Immature natural killer cell (primary cell): ENCODE measurements at regions not wholly inside any gene's neighbourhood (a gene's known extent, or its start where the extent isn't known, plus 50 kb on each side); places are given as distances from the start of the nearest gene placed in this dataset.

Source experiments
- DNase-seq, 3 donors: peaks; one replicate each; pipeline ENCODE4 v3.0.0; 2022; ENCODE audit warnings: mixed read lengths in 1 of 3
- H3K27ac Mint-ChIP-seq, 6 donors: one replicate each; pipeline ENCODE4 v1.8.0; 2020; ENCODE audit warnings: mixed read lengths in 6 of 6, mild to moderate bottlenecking in 5 of 6, inconsistent platforms in 4 of 6, moderate library complexity in 3 of 6
- H3K27me3 Mint-ChIP-seq, 3 donors: one replicate each; pipeline ENCODE4 v1.8.0; 2020 to 2021; ENCODE audit warnings: low read depth in 3 of 3, mild to moderate bottlenecking in 3 of 3, mixed read lengths in 3 of 3, moderate library complexity in 3 of 3, inconsistent platforms in 1 of 3
- H3K36me3 Mint-ChIP-seq, 3 donors: one replicate each; pipeline ENCODE4 v1.8.0; 2020; ENCODE audit warnings: mixed read lengths in 3 of 3, inconsistent platforms in 2 of 3, mild to moderate bottlenecking in 2 of 3
- H3K4me1 Mint-ChIP-seq, 2 donors: one replicate each; pipeline ENCODE4 v1.8.0; 2020; ENCODE audit warnings: inconsistent platforms in 2 of 2, mild to moderate bottlenecking in 2 of 2, mixed read lengths in 2 of 2, moderate library complexity in 1 of 2
- H3K4me3 Mint-ChIP-seq, 5 donors: one replicate each; pipeline ENCODE4 v1.8.0; 2020; ENCODE audit warnings: mild to moderate bottlenecking in 5 of 5, mixed read lengths in 5 of 5, inconsistent platforms in 3 of 5, moderate library complexity in 3 of 5
- H3K9me3 Mint-ChIP-seq, 6 donors: one replicate each; pipeline ENCODE4 v1.8.0; 2020; ENCODE audit warnings: mild to moderate bottlenecking in 6 of 6, mixed read lengths in 6 of 6, inconsistent platforms in 4 of 6, moderate library complexity in 3 of 6

DNA sequence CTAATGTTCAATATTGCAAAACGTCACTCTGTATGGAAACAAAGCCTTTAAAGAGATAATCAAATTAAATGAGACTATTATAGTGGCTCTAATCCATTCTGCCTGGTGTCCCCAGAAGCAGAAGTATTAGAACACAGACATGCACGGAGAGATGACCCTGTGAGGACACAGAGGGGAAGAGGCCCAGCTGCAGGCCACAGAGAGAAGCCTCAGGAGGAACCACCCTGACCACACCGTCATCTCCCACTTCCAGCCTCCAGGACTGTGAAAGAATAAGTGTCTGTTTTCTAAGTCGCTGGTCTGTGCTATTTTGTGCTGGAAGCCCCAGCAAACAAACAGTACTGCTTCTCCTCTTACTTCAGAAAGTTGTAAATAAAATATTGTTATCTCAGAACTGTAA is 283.5 kb upstream of the ADARB2 start:
- H3K27me3 Mint-ChIP-seq: peaks cover 0 to 2% (median 0%) of the 10 kb centered on the region in 3 donors
- DNase-seq: no peak
- H3K4me3 Mint-ChIP-seq: no peak overlapping the region
- peaks cover 0 to 2% (median 0%) of the 10 kb centered on the region in 6 donors for H3K9me3 Mint-ChIP-seq
- no peak overlapping the region for H3K27ac Mint-ChIP-seq
- H3K36me3 Mint-ChIP-seq: no peaks in the 10 kb centered on the region
- peaks cover 0 to 5% of the 10 kb centered on the region in 2 donors for H3K4me1 Mint-ChIP-seq

DNA sequence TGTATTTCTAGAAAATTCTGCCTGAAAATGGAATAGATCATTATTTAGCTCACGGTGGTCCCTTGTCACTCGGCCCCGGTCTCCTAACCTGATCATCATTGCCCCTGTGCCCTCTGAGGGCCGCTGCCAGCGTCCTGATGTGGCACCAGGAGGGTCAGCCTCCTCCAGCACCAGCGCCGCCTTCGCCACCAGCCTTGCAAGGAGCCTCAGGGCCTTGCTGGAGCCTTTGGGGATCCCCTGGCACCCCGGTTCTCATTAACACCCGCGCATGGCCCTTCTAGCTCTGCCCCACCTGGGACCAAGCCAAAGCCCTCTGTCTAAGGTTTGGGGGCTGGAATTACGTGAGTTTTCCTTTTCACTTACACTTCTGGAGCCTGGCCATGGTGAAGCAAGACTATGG is 282.5 kb upstream of the ADARB2 start:
- Mint-ChIP-seq H3K4me3 (no peak overlapping the region), H3K9me3 (peaks cover 0 to 2% (median 0%) of the 10 kb centered on the region in 6 donors), H3K27ac (no peak overlapping the region), H3K36me3 (no peaks in the 10 kb centered on the region), H3K27me3 (peaks cover 0 to 2% (median 0%) of the 10 kb centered on the region in 3 donors), H3K4me1 (peaks cover 0 to 5% of the 10 kb centered on the region in 2 donors)
- no peak for DNase-seq

DNA sequence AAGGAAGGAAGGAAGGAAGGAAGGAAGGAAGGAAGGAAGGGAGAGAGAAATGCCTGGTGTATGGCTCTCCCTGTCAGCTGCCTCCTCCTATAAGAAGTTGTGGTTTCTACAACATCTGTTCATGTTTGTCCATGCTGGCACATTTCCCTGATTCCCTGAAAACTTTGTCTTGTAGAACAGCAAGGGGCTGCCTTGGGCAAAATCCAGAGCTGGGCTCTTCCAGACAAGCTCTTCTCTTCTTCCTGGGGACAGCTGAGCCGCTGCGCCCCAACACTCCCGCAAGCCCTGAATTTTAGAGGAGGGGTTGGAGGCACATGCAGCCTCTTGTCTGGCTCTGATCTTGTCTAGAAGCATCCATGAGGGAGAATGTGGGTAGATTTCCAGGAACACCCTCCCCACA is 282.0 kb upstream of the ADARB2 start:
- DNase-seq: no peak
- Mint-ChIP-seq H3K27me3 (peaks cover 0 to 2% (median 0%) of the 10 kb centered on the region in 3 donors), H3K4me1 (peaks cover 0 to 5% of the 10 kb centered on the region in 2 donors), H3K36me3 (no peaks in the 10 kb centered on the region), H3K4me3 (no peak overlapping the region), H3K9me3 (peaks cover 0 to 2% (median 0%) of the 10 kb centered on the region in 6 donors), H3K27ac (no peak overlapping the region)

DNA sequence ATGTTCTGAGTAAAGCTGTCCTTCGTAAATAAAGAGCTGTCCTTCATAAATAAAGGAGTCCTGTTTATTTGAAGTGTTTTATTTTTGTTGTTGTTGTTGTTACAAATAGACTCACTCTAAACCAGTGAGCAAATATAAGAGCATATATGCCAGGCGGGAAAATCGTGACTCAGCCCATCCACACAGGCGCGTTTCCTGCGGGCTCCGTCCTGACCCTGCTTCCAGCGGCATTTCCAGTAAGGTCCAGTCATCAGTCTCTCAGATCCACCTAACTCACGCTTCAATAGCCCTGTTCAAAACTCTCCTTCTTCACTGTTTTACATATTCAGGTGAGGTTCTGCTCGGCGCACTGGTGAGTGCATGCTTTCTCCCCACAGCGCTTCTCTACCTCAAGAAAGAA is 277.2 kb upstream of the ADARB2 start:
- DNase-seq: no peak
- no peaks in the 10 kb centered on the region for H3K36me3 Mint-ChIP-seq
- H3K4me1 Mint-ChIP-seq: no peaks in the 10 kb centered on the region
- H3K27me3 Mint-ChIP-seq: peaks cover 0 to 2% (median 2%) of the 10 kb centered on the region in 3 donors
- H3K9me3 Mint-ChIP-seq: peaks cover 0 to 3% (median 0%) of the 10 kb centered on the region in 6 donors
- no peak overlapping the region for H3K4me3 Mint-ChIP-seq
- no peak overlapping the region for H3K27ac Mint-ChIP-seq

DNA sequence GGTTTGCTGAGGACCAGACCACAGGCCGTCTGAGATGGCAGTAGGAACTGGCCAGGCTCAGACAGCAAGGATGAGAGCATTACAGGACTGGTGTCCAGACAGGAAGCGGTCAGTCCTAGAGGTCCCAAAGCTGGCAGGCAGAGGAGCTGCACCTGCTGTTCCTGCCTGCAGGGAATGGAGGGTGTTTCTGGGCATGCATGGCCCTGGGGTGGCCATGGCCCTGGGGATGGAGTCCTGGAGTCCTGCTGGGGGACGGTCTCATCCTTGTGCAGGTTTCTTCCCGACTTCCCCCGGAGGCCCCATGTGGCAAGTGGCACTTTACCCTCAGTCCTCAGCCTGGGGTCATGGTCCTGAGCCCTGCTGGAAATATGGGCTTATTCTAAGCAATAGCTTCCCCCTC is 274.9 kb upstream of the ADARB2 start:
- Mint-ChIP-seq H3K9me3 (peaks cover 0 to 4% (median 0%) of the 10 kb centered on the region in 6 donors), H3K36me3 (no peaks in the 10 kb centered on the region), H3K4me3 (no peak overlapping the region), H3K4me1 (no peaks in the 10 kb centered on the region), H3K27me3 (peaks cover 0 to 9% (median 2%) of the 10 kb centered on the region in 3 donors), H3K27ac (no peak overlapping the region)
- DNase-seq: no peak

DNA sequence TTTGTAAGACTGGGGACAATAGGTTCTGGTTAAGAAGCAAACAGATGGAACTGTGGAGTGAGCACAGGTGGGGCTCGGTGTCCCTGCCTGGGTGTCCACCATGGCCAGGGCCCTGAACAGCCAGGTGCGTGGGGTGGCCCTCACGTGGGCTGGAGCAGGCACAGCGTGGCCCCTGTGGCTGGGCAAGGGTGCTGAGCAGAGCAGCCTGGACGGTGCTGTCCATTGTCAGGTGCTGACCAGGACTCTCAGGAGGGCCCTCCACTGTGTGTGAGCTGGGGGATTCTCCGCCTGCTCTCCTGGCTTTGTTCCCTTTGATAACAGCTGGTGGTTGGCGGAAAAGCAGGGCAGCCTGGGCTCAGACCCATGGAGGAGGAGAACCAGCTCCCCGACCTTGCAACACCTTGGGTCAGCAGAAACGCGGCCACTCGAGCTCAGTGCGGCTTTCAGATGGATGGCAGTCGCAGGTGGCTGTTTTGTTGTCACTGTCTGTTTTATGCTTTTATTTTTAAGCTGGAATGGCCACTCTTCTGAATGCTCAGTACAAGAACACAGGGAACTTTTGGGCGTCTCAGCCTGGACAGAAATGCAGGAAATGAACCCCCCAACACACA is 273.9 kb upstream of the ADARB2 start:
- Mint-ChIP-seq H3K27me3 (peaks cover 0 to 9% (median 2%) of the 10 kb centered on the region in 3 donors), H3K4me1 (no peaks in the 10 kb centered on the region), H3K9me3 (peaks cover 0 to 4% (median 0%) of the 10 kb centered on the region in 6 donors), H3K27ac (no peak overlapping the region), H3K36me3 (no peaks in the 10 kb centered on the region), H3K4me3 (no peak overlapping the region)
- DNase-seq: no peak

DNA sequence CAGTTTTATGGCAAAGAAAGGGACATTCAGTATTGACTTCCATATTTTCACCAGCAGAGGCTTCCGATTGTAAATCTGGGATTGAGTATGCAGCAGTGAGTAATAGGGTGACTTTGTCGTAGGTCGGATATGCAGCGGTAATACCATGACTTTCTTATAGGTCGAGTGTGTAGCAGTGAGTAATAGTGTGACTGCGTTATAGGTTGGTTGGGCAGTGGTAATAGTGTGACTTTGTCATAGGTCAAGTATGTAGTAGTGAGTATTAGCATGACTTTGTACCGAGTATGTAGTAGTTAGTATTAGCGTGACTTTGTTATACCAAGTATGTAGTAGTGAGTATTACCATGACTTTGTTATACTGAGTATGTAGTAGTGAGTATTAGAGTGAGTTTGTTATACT is 268.2 kb upstream of the ADARB2 start:
- peaks cover 0 to 16% (median 1%) of the 10 kb centered on the region in 3 donors for H3K27me3 Mint-ChIP-seq
- H3K9me3 Mint-ChIP-seq: peaks cover 0 to 10% (median 0%) of the 10 kb centered on the region in 6 donors
- H3K36me3 Mint-ChIP-seq: no peaks in the 10 kb centered on the region
- no peak overlapping the region for H3K4me3 Mint-ChIP-seq
- no peak for DNase-seq
- no peaks in the 10 kb centered on the region for H3K4me1 Mint-ChIP-seq
- H3K27ac Mint-ChIP-seq: no peak overlapping the region

DNA sequence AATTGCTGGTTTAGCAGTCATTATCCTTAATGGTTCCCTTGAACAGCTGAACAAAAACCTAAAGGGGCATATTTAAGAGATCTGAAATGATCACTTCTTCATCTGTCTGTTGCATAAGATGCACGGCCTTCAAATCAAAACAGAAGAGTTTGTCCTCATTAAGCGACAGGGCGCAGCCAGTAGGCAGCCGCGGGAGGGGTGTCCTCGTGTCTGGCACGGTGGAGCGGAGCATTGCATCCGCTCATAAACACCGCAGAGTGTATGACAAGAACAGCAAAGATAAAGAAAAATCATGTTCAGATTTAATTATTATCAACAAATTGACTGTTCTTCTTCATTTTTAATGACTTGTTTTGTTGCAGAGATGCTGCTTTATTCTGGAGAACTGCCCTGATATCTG is 255.6 kb upstream of the ADARB2 start:
- no peaks in the 10 kb centered on the region for H3K36me3 Mint-ChIP-seq
- no peak overlapping the region for H3K4me3 Mint-ChIP-seq
- H3K9me3 Mint-ChIP-seq: peaks cover 0 to 1% (median 0%) of the 10 kb centered on the region in 6 donors
- no peaks in the 10 kb centered on the region for H3K4me1 Mint-ChIP-seq
- peaks cover 0 to 5% (median 4%) of the 10 kb centered on the region in 3 donors for H3K27me3 Mint-ChIP-seq
- H3K27ac Mint-ChIP-seq: no peak overlapping the region
- no peak for DNase-seq

DNA sequence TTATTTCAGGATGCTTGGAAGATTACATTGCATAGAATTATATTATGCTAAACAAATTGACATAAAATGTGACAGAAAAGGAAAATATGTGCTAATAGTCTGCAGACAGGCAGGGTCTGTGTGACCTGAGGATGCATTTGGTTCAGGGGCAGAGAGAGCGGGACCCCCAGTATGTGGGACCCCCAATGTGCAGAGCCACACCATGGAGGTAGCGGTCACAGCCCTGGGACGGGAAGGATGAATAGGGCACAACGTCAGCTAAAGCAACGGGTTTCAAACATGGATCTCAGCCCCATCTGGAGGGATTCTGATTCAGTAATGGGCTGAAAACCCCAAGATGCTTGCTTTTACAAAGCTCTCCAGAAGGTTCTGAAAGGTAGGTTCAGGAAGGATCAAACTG is 251.8 kb upstream of the ADARB2 start:
- Mint-ChIP-seq H3K4me1 (no peaks in the 10 kb centered on the region), H3K9me3 (peaks cover 0 to 2% (median 0%) of the 10 kb centered on the region in 6 donors), H3K4me3 (no peak overlapping the region), H3K27ac (no peak overlapping the region), H3K36me3 (no peaks in the 10 kb centered on the region), H3K27me3 (peaks cover 0 to 5% (median 4%) of the 10 kb centered on the region in 3 donors)
- no peak for DNase-seq

DNA sequence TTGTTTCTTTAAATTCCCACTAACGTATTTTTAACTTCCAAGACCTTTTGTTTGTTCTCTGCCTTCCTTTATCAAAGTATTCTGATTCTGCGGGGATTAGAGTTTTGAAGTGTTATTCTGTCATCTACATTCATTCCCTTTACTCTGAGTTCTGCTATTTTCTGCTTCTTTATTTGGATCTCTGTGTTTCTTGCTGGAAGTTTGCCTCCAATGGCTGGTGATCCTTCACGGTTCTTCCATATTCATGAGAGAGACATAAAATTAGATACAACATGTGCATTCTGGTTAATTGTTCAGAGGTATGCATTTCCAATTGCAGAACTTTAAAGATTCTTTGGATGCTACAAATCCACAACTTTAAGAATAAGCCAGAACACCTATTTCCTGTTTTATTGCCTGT is 244.7 kb upstream of the ADARB2 start:
- H3K9me3 Mint-ChIP-seq: peaks cover 0 to 6% (median 0%) of the 10 kb centered on the region in 6 donors
- no peak for DNase-seq
- H3K36me3 Mint-ChIP-seq: no peaks in the 10 kb centered on the region
- H3K4me3 Mint-ChIP-seq: no peak overlapping the region
- peaks cover 0 to 9% (median 7%) of the 10 kb centered on the region in 3 donors for H3K27me3 Mint-ChIP-seq
- H3K27ac Mint-ChIP-seq: no peak overlapping the region
- H3K4me1 Mint-ChIP-seq: peaks cover 0 to 5% of the 10 kb centered on the region in 2 donors

DNA sequence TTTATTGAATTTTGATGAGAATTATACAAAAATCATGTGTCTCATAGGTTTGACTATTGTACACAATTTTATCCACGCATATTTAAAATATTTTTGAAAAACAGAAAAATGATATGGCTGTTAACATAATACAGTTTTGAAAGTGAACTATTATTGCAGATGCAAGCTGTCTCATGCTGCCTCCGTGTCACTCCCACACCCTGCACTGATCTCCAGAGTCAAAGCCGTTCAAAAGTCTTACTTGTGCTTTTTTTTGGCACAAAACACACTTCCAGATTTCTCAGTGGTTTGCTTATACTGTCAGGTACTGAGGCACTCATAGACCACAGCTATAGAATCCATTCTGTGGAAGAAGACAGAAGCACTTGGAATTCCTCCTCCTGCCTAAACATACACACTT is 243.1 kb upstream of the ADARB2 start:
- Mint-ChIP-seq H3K4me1 (peaks cover 0 to 5% of the 10 kb centered on the region in 2 donors), H3K27me3 (peaks cover 0 to 9% (median 7%) of the 10 kb centered on the region in 3 donors), H3K4me3 (no peak overlapping the region), H3K9me3 (peaks cover 0 to 6% (median 0%) of the 10 kb centered on the region in 6 donors), H3K27ac (no peak overlapping the region), H3K36me3 (no peaks in the 10 kb centered on the region)
- no peak for DNase-seq

DNA sequence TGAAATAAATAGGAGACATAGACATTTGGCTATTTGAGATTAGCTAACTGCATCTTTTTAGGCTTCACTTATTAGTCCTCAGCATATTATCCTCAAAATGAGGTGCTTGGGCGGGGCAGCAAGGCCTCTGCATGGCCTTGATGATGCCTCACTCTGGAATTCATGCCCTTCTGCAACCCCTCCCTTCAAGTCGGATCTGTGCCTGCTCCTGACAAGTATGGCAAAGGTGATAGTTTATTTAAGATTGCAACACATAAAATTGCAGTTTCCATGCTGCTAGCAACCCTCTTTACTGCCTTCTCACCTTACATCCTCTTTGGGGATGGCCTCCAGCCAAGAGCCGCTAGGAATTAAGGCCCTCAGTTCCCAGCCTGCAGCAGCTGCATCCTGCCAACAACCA is 241.3 kb upstream of the ADARB2 start:
- Mint-ChIP-seq H3K27ac (no peak overlapping the region), H3K27me3 (peaks cover 0 to 9% (median 7%) of the 10 kb centered on the region in 3 donors), H3K9me3 (peaks cover 0 to 6% (median 0%) of the 10 kb centered on the region in 6 donors), H3K4me1 (peaks cover 0 to 5% of the 10 kb centered on the region in 2 donors), H3K36me3 (no peaks in the 10 kb centered on the region), H3K4me3 (no peak overlapping the region)
- no peak for DNase-seq

DNA sequence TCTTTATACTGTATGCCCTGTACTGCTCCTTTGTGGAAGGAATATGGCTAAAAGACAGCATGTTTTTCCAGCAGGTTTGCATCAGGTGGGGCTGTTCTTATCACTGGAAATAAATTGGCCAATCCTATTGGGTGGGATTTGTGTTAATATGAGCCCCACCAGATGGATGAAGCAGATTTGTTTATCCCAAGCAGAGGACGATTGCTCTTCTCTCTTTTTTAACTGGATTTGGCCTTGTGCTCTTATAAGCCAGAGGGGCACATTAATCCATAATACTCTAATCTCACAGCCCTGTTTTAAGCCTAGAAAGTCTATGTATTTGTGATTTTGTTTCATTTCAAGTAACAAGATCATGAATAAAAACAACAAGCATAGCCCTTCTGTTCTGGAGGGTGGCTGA is 240.1 kb upstream of the ADARB2 start:
- H3K27me3 Mint-ChIP-seq: peaks cover 0 to 9% (median 7%) of the 10 kb centered on the region in 3 donors
- H3K9me3 Mint-ChIP-seq: peaks cover 0 to 15% (median 0%) of the 10 kb centered on the region in 6 donors
- H3K4me1 Mint-ChIP-seq: peaks cover 0 to 5% of the 10 kb centered on the region in 2 donors
- H3K4me3 Mint-ChIP-seq: no peak overlapping the region
- H3K27ac Mint-ChIP-seq: no peak overlapping the region
- no peaks in the 10 kb centered on the region for H3K36me3 Mint-ChIP-seq
- no peak for DNase-seq

DNA sequence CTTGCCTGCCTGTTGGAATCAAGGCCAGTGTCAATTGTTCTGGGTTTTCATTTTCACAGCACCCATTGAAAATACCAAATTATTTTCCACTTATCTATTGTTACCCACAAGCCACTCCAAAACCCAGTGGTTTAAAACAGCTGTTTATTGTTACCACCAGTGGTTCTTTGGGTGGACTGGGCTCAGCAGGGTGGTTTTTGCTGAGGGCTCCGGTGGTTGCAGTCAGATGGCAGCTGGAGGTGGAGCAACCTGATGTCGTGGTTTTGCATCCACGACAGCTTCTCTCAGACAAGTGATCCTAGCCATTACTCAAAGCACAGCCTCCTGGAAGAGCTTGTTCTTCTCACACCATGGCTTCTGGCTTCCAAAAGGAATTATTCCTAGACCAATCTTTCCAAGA is 235.1 kb upstream of the ADARB2 start:
- no peak overlapping the region for H3K27ac Mint-ChIP-seq

More for the DNA sequence above, 235.1 kb upstream of the ADARB2 start:
- Mint-ChIP-seq H3K4me3 (no peak overlapping the region), H3K27me3 (no peaks in the 10 kb centered on the region), H3K36me3 (no peaks in the 10 kb centered on the region), H3K4me1 (no peaks in the 10 kb centered on the region), H3K9me3 (peaks cover 0 to 14% (median 2%) of the 10 kb centered on the region in 6 donors)
- DNase-seq: no peak
